ACC112 (cell line): ENCODE measurements at regions not wholly inside any gene's neighbourhood (a gene's known extent, or its start where the extent isn't known, plus 50 kb on each side); places are given as distances from the start of the nearest gene placed in this dataset.
"Not testable (repeated sequence)": the region's sequence is repeated elsewhere in the genome, so short reads cannot be mapped to it uniquely, and the experiment has no call there.

Experiments used
- H2AFZ ChIP-seq: fragments of 200-600 bp; sonication (generic); one replicate; pipeline ENCODE4 v1.6.0; 2017; ENCODE audit warnings: antibody characterized with exemption, low read length; ENCODE audit not compliant: unreplicated experiment
- H3K27ac ChIP-seq: fragments of 200-600 bp; sonication (generic); 2 replicates; pipeline ENCODE4 v1.5.1; 2014; ENCODE audit warnings: low read depth, mild to moderate bottlenecking, antibody characterized with exemption, low read length, moderate library complexity
- H3K27me3 ChIP-seq: fragments of 200-600 bp; sonication (generic); 2 replicates; pipeline ENCODE4 v1.6.1; 2014; ENCODE audit warnings: mild to moderate bottlenecking, antibody characterized with exemption, low read length, moderate library complexity, mixed read lengths; ENCODE audit not compliant: insufficient read depth
- H3K36me3 ChIP-seq: fragments of 200-600 bp; sonication (generic); 2 replicates; pipeline ENCODE4 v1.6.1; 2016; ENCODE audit warnings: mild to moderate bottlenecking, antibody characterized with exemption, low read length, moderate library complexity, mixed read lengths; ENCODE audit not compliant: insufficient read depth
- H3K4me1 ChIP-seq: fragments of 200-600 bp; sonication (generic); one replicate; pipeline ENCODE4 v1.6.1; 2016; ENCODE audit warnings: low read length, mixed read lengths; ENCODE audit not compliant: insufficient read depth, unreplicated experiment, control insufficient read depth
- H3K4me3 ChIP-seq: fragments of 200-600 bp; sonication (generic); 2 replicates; pipeline ENCODE4 v1.5.1; 2014; ENCODE audit warnings: mild to moderate bottlenecking, low read depth, low read length
- H3K79me2 ChIP-seq: fragments of 200-600 bp; sonication (generic); one replicate; pipeline ENCODE4 v1.6.0; 2016; ENCODE audit warnings: low read length; ENCODE audit not compliant: control insufficient read depth, unreplicated experiment, insufficient read depth

GRCh38 chr1:95635811-95636210, 401.8 kb downstream of the RWDD3 start:
- no peaks in the 10 kb centered on the region for H3K79me2 ChIP-seq
- H3K36me3 ChIP-seq: no peaks in the 10 kb centered on the region
- no peaks in the 10 kb centered on the region for H3K4me1 ChIP-seq

GRCh38 chr1:95636897-95637296, 402.9 kb downstream of the RWDD3 start:
- Histone ChIP-seq H3K4me3 (no peak overlapping the region), H3K4me1 (no peaks in the 10 kb centered on the region), H3K27ac (no peak overlapping the region), H3K27me3 (no peaks in the 10 kb centered on the region), H3K36me3 (no peaks in the 10 kb centered on the region), H2AFZ (no peak overlapping the region), H3K79me2 (no peaks in the 10 kb centered on the region)

More at GRCh38 chr1:95635811-95636210, 401.8 kb downstream of the RWDD3 start:
- H3K27ac ChIP-seq: no peak overlapping the region
- H2AFZ ChIP-seq: no peak overlapping the region
- H3K27me3 ChIP-seq: no peaks in the 10 kb centered on the region
- H3K4me3 ChIP-seq: no peak overlapping the region

- H3K27me3 ChIP-seq: no peaks in the 10 kb centered on the region
- H2AFZ ChIP-seq: no peak overlapping the region
- H3K4me1 ChIP-seq: no peaks in the 10 kb centered on the region
- no peak overlapping the region for H3K27ac ChIP-seq
- no peak overlapping the region for H3K4me3 ChIP-seq
- no peaks in the 10 kb centered on the region for H3K79me2 ChIP-seq
- H3K36me3 ChIP-seq: no peaks in the 10 kb centered on the region
Observed at GRCh38 chr1:95640746-95641145, 406.7 kb downstream of the RWDD3 start.

- Histone ChIP-seq H3K27ac (no peak overlapping the region), H2AFZ (no peak overlapping the region), H3K27me3 (no peaks in the 10 kb centered on the region), H3K36me3 (no peaks in the 10 kb centered on the region), H3K4me1 (no peaks in the 10 kb centered on the region), H3K4me3 (no peak overlapping the region), H3K79me2 (no peaks in the 10 kb centered on the region)
Observed at GRCh38 chr1:95641386-95641785, 407.4 kb downstream of the RWDD3 start.

DNA sequence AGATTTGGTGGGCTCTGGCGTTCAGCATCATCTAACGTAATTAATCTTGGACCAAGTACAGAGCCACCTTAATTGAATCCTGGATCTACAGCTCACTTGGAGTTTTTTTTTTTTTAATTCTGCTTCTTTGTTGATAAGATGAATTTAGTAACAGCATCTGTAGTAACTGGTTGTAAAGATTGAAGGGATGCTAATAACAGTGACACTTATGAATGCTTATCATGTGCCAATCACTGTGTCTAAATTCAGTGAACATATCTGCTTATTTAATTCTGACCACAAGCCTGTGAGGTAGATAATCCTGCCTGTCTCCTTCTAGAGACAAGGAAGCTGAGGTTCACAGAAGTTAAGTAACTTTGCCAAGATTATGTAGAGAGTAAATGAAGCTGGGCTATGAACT, 408.0 kb downstream of the RWDD3 start:
- Histone ChIP-seq H3K36me3 (no peaks in the 10 kb centered on the region), H3K4me1 (no peaks in the 10 kb centered on the region), H3K27ac (no peak overlapping the region), H3K27me3 (no peaks in the 10 kb centered on the region), H2AFZ (no peak overlapping the region), H3K4me3 (no peak overlapping the region), H3K79me2 (no peaks in the 10 kb centered on the region)

- Histone ChIP-seq H3K27me3 (no peaks in the 10 kb centered on the region), H3K79me2 (no peaks in the 10 kb centered on the region), H3K4me1 (no peaks in the 10 kb centered on the region), H3K27ac (no peak overlapping the region), H2AFZ (no peak overlapping the region), H3K36me3 (no peaks in the 10 kb centered on the region), H3K4me3 (no peak overlapping the region)
Observed at GRCh38 chr1:95643071-95643470, 409.1 kb downstream of the RWDD3 start.

GRCh38 chr1:95645126-95645525, 411.1 kb downstream of the RWDD3 start:
- H3K4me1 ChIP-seq, H2AFZ ChIP-seq, H3K36me3 ChIP-seq, H3K4me3 ChIP-seq, H3K79me2 ChIP-seq, H3K27ac ChIP-seq, H3K27me3 ChIP-seq: not testable (repeated sequence)

DNA sequence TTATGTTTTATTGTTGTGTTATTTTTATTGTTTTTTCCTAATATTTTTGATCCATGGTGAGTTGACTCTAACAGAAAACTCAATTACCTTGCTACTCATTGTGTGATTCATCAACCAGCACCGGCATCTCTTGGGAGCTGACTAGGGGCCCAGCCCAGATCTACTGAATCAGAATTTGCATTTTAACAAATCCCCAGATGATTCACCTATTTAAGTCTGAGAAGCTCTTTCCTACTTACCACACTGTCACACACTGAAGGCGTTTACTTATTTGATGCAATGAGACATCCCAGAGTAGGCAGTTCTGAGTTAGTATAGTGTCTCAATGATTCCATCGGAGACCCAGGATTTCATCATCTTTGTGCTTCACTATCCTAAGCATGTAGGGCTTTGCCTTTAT, 416.6 kb downstream of the RWDD3 start:
- Histone ChIP-seq H3K27me3 (no peaks in the 10 kb centered on the region), H2AFZ (no peak overlapping the region), H3K4me1 (no peaks in the 10 kb centered on the region), H3K36me3 (no peaks in the 10 kb centered on the region), H3K4me3 (no peak overlapping the region), H3K79me2 (no peaks in the 10 kb centered on the region), H3K27ac (no peak overlapping the region)

DNA sequence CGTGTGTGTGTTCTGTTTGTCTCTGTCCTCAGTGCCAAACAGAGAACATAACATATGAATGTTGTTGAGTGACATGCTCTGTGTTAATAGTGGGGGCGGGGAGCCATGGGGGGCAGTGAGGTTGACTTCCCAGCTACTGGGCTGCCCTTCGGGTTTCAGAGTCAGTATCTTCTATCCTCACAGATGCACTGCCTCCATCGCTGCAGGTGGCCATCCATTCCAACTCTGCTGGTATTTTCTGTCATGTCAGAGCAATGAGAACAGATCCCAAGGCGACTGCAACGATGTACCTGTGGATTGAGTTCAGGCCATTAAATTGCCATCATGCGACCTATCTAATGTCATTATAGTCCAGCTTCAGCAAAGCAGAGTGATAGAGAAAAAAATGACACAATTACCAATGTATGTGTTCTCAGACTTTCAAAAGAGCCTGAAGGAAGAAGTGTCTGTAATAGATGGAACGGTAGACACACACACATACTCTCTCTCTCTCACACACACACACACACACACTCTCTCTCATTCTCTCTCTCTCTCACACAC, 418.5 kb downstream of the RWDD3 start:
- Histone ChIP-seq H2AFZ (no peak overlapping the region), H3K4me3 (no peak overlapping the region), H3K36me3 (no peaks in the 10 kb centered on the region), H3K79me2 (no peaks in the 10 kb centered on the region), H3K27me3 (no peaks in the 10 kb centered on the region), H3K4me1 (no peaks in the 10 kb centered on the region), H3K27ac (no peak overlapping the region)

DNA sequence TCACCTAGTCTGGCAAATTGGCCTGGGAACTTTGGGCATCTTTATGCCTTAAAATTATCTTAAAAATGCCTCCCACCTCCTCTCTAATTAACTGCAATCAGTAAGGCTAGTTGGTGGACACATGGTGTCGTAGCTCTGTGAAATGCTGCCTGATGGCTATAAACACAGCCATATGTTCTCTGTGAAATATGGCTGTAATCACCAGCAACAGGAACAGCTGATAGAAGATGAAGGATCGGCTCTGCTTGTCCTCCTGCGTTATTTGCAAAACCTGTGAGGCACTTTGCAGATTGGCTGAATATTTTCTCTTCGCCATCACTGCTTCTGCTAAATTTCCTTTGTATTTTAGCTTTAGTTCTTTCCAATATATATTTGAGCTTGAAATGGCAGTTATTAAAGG, 419.6 kb downstream of the RWDD3 start:
- Histone ChIP-seq H3K79me2 (no peaks in the 10 kb centered on the region), H3K36me3 (no peaks in the 10 kb centered on the region), H3K4me3 (no peak overlapping the region), H3K4me1 (no peaks in the 10 kb centered on the region), H3K27ac (no peak overlapping the region), H2AFZ (no peak overlapping the region), H3K27me3 (no peaks in the 10 kb centered on the region)

GRCh38 chr1:95655321-95656020, 421.5 kb downstream of the RWDD3 start:
- Histone ChIP-seq H3K36me3 (no peaks in the 10 kb centered on the region), H3K79me2 (no peaks in the 10 kb centered on the region), H3K4me3 (no peak overlapping the region), H3K4me1 (no peaks in the 10 kb centered on the region), H2AFZ (no peak overlapping the region), H3K27me3 (no peaks in the 10 kb centered on the region), H3K27ac (no peak overlapping the region)
